HG03175 (cell line): ENCODE measurements at regions not wholly inside any gene's neighbourhood (a gene's known extent, or its start where the extent isn't known, plus 50 kb on each side); places are given as distances from the start of the nearest gene placed in this dataset.

Source experiments
- ATAC-seq: cut with Tn5 transposase; IDR thresholded peaks from one replicate; pipeline ENCODE4 v1.9.1; 2021; ENCODE audit warnings: mild to moderate bottlenecking, moderate library complexity; ENCODE audit not compliant: unreplicated experiment

- ATAC-seq: no peak
Measured at GRCh38 chr12:127685931-127686330, 581.0 kb upstream of the TMEM132C start.

DNA sequence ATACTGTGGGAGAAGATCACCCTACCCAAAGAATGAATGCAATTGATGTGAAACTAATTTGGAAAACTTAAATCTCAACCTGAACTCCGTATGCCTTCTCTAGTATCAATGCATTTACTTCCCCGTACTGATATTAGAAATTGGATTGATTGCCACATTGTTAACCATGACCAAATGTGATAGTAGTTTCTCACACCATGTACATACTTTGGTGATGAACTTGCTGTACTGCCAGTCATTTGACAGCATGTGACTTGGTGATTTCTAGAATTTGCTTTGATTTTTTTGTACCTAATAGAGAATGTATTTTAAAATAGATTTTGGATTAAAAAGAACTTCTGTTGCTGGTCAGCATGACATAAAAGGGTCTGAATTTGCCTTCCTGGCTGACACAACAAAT is 579.8 kb upstream of the TMEM132C start:
- no peak for ATAC-seq

DNA sequence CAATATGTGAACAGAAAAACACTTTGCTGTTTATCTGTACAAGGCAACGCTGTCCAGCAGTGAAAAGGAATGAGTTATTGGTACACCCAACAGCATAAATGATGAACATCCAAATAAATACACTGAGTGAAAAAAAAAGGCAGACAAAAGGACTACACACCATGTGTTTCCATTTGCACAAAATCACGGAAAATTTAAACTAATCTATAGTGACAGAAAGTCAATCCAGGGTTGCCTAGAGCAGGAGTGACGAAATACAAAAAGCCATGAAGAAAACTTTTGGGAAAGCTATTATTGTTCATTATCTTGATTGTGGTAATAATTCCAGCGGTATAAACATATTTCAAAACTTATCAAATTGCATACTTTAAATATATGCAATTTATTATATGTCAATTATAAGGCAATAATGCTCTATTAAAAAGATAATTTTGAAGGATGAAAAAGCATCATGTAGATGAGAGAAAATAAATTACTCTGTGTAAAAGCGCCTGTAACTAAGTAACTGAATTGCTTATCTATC is 578.0 kb upstream of the TMEM132C start:
- ATAC-seq: no peak

DNA sequence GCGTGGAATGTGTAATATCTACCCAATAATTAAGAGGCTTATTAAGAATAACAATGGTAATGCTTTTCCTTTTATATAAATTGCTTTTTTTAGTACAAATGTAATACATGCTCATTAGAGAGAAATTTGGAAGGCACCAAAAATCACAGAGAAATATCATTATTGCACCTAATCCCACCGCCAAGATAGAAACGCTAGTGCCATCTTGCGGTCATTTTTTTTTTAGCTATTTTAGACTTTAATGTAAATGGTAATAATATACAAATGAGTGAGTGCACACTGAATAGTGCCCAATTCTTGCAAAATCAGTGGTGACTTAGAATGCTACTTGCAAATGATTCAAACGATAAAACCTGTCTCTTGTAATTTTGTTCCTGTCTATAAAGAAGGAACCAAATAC is 576.8 kb upstream of the TMEM132C start:
- ATAC-seq: no peak

DNA sequence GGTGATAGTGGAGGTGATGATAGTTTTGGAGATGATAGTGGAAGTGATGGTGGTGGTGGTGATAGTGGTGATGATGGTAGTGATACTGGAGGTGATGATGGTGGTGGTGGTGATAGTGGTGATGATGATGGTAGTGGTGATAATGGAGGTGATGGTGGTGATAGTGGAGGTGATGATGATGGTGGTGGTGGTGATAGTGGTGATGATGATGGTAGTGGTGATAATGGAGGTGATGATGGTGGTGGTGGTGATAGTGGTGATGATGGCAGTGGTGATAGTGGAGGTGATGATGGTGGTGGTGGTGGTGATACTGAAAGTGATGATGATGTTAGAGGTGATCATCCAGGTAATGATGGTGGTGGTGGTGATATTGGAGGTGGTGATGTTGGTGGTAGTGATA is 570.0 kb upstream of the TMEM132C start:
- no peak for ATAC-seq

- ATAC-seq: no peak
Measured at GRCh38 chr12:127703026-127703425, 563.9 kb upstream of the TMEM132C start.

GRCh38 chr12:127711108-127711507 is 555.9 kb upstream of the TMEM132C start:
- no peak for ATAC-seq

- ATAC-seq: no peak
Measured at GRCh38 chr12:127712561-127712960, 554.4 kb upstream of the TMEM132C start.

DNA sequence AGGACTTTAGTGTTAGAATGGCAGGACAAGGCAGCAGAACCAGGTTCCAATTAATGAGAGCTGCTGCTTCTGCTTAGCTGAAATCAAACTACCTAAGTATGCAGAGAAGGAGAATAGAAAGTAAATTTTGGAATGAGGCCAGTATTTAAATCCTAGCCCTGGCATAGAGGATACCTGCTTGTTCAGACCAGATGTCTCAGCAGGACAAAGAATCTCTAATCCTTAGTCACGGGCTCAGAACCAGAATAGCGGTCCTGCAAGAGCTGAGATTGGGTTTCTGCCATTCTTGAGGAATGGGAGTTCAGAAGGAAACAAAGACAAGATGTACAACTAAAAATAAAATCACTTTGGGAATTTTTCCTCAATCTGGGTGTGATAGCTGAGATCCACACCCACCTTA is 550.8 kb upstream of the TMEM132C start:
- ATAC-seq: no peak

DNA sequence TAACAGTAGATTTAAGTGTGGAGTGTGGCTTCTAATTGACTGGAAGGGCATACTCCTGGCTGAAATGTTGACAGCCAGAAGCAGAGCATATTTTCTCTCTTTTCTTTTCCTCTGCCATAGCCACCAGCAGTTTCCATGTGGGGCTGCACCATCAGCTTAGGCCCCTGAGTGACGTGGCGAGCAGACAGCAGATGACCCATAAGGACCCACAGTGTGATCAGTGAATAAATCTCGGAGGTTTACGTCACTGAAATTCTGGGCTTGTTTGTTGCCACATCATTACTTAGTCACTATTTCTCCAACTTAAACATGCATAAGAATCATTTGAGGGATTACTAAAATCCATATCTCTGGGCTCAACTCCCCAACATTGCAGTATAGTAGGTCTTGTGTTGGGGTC is 549.7 kb upstream of the TMEM132C start:
- ATAC-seq: no peak

- ATAC-seq: no peak
Measured at GRCh38 chr12:127720334-127720733, 546.6 kb upstream of the TMEM132C start.

DNA sequence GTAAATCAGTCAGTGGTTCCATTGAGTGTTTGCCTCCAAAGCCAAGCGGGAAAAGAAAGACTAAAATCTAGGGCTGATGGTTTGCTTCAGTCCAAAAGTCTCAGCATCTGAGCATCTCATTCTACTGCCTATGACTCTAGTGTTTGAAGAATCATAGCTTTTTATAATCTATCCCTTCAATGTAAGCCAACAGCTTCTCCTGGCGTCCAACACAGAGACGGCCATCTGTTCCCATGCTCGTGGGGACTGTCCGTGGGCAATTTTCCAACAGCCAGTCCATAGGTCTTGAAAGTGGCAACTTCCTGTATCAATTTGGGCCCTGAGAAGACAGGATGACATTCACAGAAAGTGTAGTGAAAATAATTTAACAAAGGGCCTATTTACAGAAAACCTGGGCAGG is 544.4 kb upstream of the TMEM132C start:
- no peak for ATAC-seq

GRCh38 chr12:127723251-127723650 is 543.7 kb upstream of the TMEM132C start:
- no peak for ATAC-seq

GRCh38 chr12:127726671-127727315 is 540.2 kb upstream of the TMEM132C start:
- ATAC-seq: no peak

DNA sequence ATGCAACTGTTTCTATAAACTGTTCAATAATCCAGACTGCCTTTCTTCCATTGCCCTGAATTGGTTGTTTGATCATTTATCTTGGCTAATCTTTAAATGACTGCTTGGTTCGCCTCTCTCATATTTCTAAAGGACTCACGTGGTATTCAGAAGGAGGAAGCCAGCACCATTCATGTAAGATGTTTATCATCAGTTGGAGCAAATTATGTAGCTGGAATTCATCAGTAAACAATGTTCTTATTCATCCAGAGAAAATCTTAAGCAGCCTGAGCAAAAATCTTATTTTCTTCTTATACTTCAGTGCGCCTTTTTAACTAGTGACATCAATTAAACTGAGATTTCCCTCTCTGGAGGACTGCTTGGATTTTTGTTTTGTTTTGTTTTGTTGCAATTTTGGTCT is 538.7 kb upstream of the TMEM132C start:
- ATAC-seq: no peak

- no peak for ATAC-seq
Measured at GRCh38 chr12:127728729-127729128, 538.2 kb upstream of the TMEM132C start.

DNA sequence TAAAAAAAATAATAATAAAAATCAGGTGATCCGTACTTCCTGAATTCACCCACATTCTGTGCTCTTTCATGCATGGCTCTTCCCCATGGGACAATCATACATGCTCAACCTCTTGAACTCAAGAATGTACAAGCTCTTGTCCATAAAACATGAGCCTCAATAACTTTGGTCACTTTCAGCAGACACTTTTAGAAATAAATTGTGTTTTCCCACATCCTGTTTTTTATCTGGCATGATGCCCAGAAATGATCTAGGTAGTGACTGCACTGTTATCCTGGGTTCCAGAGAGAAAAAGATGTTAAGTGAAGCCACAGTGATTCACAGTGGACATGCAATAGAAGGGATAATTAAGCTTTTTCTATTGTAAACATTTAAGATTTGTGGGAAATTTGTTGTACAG is 537.6 kb upstream of the TMEM132C start:
- ATAC-seq: no peak

DNA sequence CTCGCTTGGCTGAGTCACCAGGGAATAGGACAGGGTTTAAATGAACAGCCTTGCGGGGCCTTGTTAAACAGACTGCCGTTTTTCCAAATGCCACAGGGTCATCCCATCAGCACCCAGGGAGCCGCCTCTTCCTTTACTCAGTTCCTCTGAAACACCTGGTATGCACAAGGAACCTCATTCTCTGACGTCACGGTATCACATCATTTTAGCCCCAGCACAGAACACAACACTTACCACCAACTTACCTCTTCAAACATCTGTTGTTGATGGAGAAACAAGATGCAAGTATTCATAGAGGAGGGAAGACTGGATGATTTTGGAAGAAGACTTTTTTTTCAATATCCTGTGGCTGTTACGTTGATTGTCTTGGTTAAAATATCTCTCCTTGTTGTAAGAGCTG is 535.3 kb upstream of the TMEM132C start:
- no peak for ATAC-seq

DNA sequence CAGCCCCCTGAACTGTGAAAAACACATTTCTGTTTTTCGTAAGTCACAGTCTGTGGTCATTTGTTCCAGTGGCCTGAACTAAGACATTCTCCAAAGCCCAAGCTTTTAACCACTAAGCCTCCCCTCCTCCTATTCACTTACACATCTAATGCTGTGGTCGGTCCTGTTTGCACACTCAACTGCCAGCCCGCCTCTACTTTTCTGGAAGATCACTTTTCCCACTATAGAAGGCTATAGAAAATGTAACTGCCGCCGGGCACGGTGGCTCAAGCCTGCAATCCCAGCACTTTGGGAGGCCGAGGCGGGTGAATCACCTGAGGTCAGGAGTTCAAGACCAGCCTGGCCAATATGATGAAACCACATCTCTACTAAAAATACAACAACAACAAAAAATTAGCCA is 524.7 kb upstream of the TMEM132C start:
- ATAC-seq: no peak

DNA sequence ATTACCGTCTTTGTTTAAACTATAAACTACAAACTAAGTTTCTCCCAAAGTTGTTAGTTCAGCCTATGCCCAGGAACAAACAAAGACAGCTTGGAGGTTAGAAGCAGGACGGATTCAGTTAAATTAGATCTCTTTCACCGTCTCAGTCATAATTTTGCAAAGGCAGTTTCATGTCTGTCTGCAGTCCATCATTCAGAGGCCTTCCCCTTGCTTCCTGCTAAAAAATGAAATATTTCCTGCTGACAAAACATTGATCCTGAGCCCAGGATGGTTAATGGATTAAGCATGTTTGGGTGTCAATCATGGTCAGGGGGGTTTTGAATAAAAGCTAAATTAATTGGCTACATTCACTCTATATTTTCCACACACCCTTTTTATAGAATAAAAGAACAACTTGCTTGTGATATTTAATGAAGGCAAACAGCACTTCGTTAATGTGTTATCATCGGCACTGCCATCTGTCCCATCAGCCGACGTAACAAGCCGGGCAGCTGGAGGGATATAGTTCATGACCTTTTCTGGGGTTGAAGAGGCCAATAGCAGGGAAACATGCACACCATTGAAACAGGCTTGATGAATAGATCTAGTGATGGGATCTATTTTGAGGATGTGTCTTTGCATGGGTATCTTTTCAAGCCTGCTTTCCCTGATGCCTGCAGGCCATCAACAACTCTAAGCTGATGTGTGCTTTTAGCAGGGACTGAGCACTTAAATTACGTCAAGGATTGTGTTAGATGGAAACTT is 521.3 kb upstream of the TMEM132C start:
- ATAC-seq: no peak

DNA sequence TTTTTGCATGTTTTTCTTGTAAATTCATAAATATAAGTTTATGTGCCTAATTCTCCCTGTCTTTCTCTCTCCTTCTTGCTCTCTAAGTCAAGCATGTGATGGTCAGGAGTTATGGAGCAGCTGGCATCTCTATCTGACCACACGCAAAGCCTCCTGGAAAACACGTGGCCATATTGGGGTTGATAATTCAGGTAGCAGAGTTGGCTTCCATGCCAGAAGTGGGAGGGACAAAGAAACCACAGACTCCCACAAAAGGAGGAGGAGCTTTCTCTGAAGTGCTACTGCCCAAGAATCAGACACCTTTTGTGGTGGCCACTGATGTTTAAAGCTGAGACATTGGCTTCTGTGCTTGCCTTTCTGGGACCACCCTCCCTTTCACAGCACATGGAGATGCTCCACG is 517.6 kb upstream of the TMEM132C start:
- no peak for ATAC-seq

- ATAC-seq: no peak
Measured at GRCh38 chr12:127750076-127750840, 516.7 kb upstream of the TMEM132C start.
